Endodermal cell (in vitro differentiated cells): ENCODE measurements at regions not wholly inside any gene's neighbourhood (a gene's known extent, or its start where the extent isn't known, plus 50 kb on each side); places are given as distances from the start of the nearest gene placed in this dataset.

Experiments
- DNase-seq: peaks from one replicate; pipeline ENCODE4 v3.0.0-alpha.2; 2017
- H3K27ac ChIP-seq: 2 replicates; pipeline ENCODE4 v1.5.1; 2013; ENCODE audit warnings: mild to moderate bottlenecking, low read depth, low read length, moderate library complexity
- H3K27me3 ChIP-seq: 2 replicates; pipeline ENCODE4 v1.6.1; 2013; ENCODE audit warnings: mild to moderate bottlenecking, low read length, moderate library complexity; ENCODE audit not compliant: insufficient read depth, control insufficient read depth, poor library complexity, severe bottlenecking
- H3K36me3 ChIP-seq: 2 replicates; pipeline ENCODE4 v1.7.0; 2013; ENCODE audit warnings: mild to moderate bottlenecking, low read length, moderate library complexity; ENCODE audit not compliant: control insufficient read depth, insufficient read depth
- H3K4me1 ChIP-seq: one replicate; pipeline ENCODE4 v1.7.0; 2013; ENCODE audit warnings: low read length; ENCODE audit not compliant: control insufficient read depth, insufficient read depth
- H3K4me3 ChIP-seq: 2 replicates; pipeline ENCODE4 v1.5.1; 2013; ENCODE audit warnings: mild to moderate bottlenecking, low read length, moderate library complexity
- H3K9ac ChIP-seq: 2 replicates; pipeline ENCODE4 v1.6.1; 2013; ENCODE audit warnings: mild to moderate bottlenecking, low read length, moderate library complexity; ENCODE audit not compliant: poor library complexity, severe bottlenecking; ENCODE audit errors: extremely low read depth
- H3K9me3 ChIP-seq: 2 replicates; pipeline ENCODE4 v1.6.1; 2013; ENCODE audit warnings: mild to moderate bottlenecking, low read length, moderate library complexity; ENCODE audit not compliant: control insufficient read depth
- H3K27ac Mint-ChIP-seq: 2 replicates; pipeline ENCODE4 v1.8.0; 2020; ENCODE audit warnings: mixed read lengths
- H3K27me3 Mint-ChIP-seq: 2 replicates; pipeline ENCODE4 v1.8.0; 2021; ENCODE audit warnings: mild to moderate bottlenecking, mixed read lengths; ENCODE audit not compliant: insufficient read depth
- H3K36me3 Mint-ChIP-seq: 2 replicates; pipeline ENCODE4 v1.8.0; 2020; ENCODE audit warnings: low read depth, mixed read lengths
- H3K4me1 Mint-ChIP-seq: 2 replicates; pipeline ENCODE4 v1.8.0; 2020; ENCODE audit warnings: mixed read lengths
- H3K4me3 Mint-ChIP-seq: 2 replicates; pipeline ENCODE4 v1.8.0; 2020; ENCODE audit warnings: mild to moderate bottlenecking, moderate library complexity, mixed read lengths
- H3K9me3 Mint-ChIP-seq: 2 replicates; pipeline ENCODE4 v1.8.0; 2020; ENCODE audit warnings: mild to moderate bottlenecking, mixed read lengths
- WGBS, 2 experiments: methylation state at CpG; one replicate each; pipeline versions ENCODE4 v1.1.5 to v1.1.7; 2013; ENCODE audit warnings: missing lambda C conversion rate in 2 of 2, mixed read lengths in 1 of 2; ENCODE audit not compliant: insufficient coverage in 1 of 2, insufficient read length in 1 of 2; 5-methylcytosine and 5-hydroxymethylcytosine counted together
- TF ChIP-seq, protein P1 (sequence below): fragments of 200-600 bp; sonication (generic); conservative IDR thresholded peaks from 2 replicates; pipeline ENCODE4 v1.5.0; 2021; ENCODE audit warnings: antibody characterized with exemption, mild to moderate bottlenecking

DNA sequence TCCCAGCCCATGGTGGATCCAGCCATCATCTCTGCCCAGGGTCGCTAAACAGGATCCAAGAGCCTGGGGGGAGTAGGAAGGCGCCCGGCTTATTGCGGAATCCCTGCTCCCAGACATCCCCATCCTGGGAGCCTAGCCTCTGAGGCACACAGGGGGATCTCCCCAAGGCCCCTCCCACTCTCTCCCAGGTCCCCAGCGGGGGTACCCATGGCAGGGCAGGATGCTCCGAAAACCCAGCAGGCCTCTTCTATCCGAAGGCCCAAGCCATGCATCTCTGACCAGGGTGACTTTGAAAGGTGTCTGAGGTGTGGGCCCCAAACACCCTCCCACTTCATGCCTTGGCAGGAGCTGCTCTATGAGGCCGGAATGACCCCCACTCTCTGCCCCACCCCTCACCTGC is 81.7 kb upstream of the RUFY1 start:
- H3K9me3 ChIP-seq: no peaks in the 10 kb centered on the region
- no peak overlapping the region for H3K4me3 ChIP-seq
- DNase-seq: no peak
- H3K4me1 Mint-ChIP-seq: no peaks in the 10 kb centered on the region
- no peak overlapping the region for H3K9ac ChIP-seq
- H3K36me3 ChIP-seq: no peaks in the 10 kb centered on the region
- H3K36me3 Mint-ChIP-seq: no peaks in the 10 kb centered on the region
- no peak overlapping the region for H3K4me3 Mint-ChIP-seq
- no peak overlapping the region for H3K27ac Mint-ChIP-seq
- H3K27me3 Mint-ChIP-seq: peaks cover 2% of the 10 kb centered on the region
- no peaks in the 10 kb centered on the region for H3K4me1 ChIP-seq
- no peak overlapping the region for H3K27ac ChIP-seq
- H3K9me3 Mint-ChIP-seq: peaks cover 8% of the 10 kb centered on the region
- WGBS, 2 experiments: 66% methylated on average over 8 of the region's 8 CpGs; no CpG with 5 or more reads in 1 of the 2 experiments
- no peaks in the 10 kb centered on the region for H3K27me3 ChIP-seq
- TF ChIP-seq, protein P1, sequence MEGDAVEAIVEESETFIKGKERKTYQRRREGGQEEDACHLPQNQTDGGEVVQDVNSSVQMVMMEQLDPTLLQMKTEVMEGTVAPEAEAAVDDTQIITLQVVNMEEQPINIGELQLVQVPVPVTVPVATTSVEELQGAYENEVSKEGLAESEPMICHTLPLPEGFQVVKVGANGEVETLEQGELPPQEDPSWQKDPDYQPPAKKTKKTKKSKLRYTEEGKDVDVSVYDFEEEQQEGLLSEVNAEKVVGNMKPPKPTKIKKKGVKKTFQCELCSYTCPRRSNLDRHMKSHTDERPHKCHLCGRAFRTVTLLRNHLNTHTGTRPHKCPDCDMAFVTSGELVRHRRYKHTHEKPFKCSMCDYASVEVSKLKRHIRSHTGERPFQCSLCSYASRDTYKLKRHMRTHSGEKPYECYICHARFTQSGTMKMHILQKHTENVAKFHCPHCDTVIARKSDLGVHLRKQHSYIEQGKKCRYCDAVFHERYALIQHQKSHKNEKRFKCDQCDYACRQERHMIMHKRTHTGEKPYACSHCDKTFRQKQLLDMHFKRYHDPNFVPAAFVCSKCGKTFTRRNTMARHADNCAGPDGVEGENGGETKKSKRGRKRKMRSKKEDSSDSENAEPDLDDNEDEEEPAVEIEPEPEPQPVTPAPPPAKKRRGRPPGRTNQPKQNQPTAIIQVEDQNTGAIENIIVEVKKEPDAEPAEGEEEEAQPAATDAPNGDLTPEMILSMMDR: no peak

DNA sequence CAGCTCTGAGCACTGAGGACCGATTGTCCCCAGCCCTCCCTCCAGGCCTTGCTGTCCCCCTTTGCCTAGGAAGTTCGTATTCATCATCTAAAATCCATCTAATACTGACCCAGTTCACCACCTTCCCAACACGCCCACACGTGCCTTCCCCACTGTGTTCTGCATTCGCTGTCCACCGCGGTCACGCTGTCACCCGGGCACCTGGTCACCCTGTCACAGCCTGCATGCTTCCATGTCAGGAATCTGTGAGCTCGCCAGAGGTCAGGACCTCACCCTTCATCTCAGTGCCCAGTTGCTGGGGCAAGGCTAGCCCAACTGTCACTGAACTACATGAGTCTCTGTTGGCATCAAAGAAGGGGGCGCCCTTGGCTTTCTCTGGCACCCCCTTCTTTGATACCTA is 82.9 kb upstream of the RUFY1 start:
- peaks cover 2% of the 10 kb centered on the region for H3K27me3 Mint-ChIP-seq
- no peaks in the 10 kb centered on the region for H3K36me3 Mint-ChIP-seq
- peaks cover 8% of the 10 kb centered on the region for H3K9me3 Mint-ChIP-seq
- H3K9me3 ChIP-seq: no peaks in the 10 kb centered on the region
- WGBS, 2 experiments: 92 to 100% methylated on average over 8 to 11 of the region's 11 CpGs
- H3K4me3 Mint-ChIP-seq: no peak overlapping the region
- DNase-seq: no peak
- H3K36me3 ChIP-seq: no peaks in the 10 kb centered on the region
- H3K27me3 ChIP-seq: no peaks in the 10 kb centered on the region
- H3K27ac Mint-ChIP-seq: no peak overlapping the region
- H3K27ac ChIP-seq: no peak overlapping the region
- no peaks in the 10 kb centered on the region for H3K4me1 Mint-ChIP-seq
- TF ChIP-seq, protein P1: no peak
- H3K9ac ChIP-seq: no peak overlapping the region
- H3K4me3 ChIP-seq: no peak overlapping the region
- H3K4me1 ChIP-seq: no peaks in the 10 kb centered on the region

DNA sequence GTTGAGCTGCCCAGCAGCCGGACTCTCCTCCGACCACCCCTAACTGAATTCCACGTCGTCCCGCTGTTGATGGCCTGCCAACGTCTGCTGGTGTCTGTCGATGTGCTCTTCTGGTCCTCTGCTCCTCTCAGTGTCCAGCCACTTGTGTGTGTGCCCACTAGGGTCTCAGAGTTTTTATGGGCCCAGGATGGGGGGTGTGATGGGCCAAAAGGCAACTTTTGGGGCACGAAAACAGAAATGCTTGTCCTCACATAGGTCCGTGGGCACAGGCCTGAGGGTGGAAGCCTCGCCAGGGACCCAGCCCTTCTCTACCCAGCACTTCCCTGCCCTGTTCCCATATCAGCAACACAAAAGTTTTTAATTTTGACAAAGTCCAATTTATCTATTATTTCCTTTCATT is 85.7 kb upstream of the RUFY1 start:
- Histone ChIP-seq H3K9ac (no peak overlapping the region), H3K4me1 (no peaks in the 10 kb centered on the region), H3K9me3 (no peaks in the 10 kb centered on the region), H3K27ac (no peak overlapping the region), H3K36me3 (no peaks in the 10 kb centered on the region), H3K4me3 (no peak overlapping the region), H3K27me3 (no peaks in the 10 kb centered on the region)
- 85 to 86% methylated on average over 3 to 10 of the region's 10 CpGs for WGBS, 2 experiments
- TF ChIP-seq, protein P1: no peak
- Mint-ChIP-seq H3K27ac (no peak overlapping the region), H3K27me3 (peaks cover 2% of the 10 kb centered on the region), H3K9me3 (peaks cover 8% of the 10 kb centered on the region), H3K4me3 (no peak overlapping the region), H3K4me1 (no peaks in the 10 kb centered on the region), H3K36me3 (no peaks in the 10 kb centered on the region)
- DNase-seq: no peak
